Naive thymus-derived CD4-positive, alpha-beta T cell (primary cell): ENCODE measurements at regions not wholly inside any gene's neighbourhood (a gene's known extent, or its start where the extent isn't known, plus 50 kb on each side); places are given as distances from the start of the nearest gene placed in this dataset.

Source experiments
- ATAC-seq: fragments of 150-1000 bp; cut with Tn5 transposase; 2 replicates; pipeline ENCODE4 v1.10.0; 2021; ENCODE audit warnings: mild to moderate bottlenecking, moderate library complexity
- CTCF ChIA-PET: fragments of 350-600 bp; sonication (Branson Sonifier 250); formaldehyde crosslinking; loops from one replicate; lab custom pipeline; 2021; ENCODE audit warnings: antibody characterized with exemption; lab: Charles Lee
- POLR2A ChIA-PET: fragments of 350-600 bp; sonication (Branson Sonifier 250); formaldehyde crosslinking; loops from one replicate; lab custom pipeline; 2021; ENCODE audit warnings: antibody characterized with exemption, inconsistent platforms; lab: Charles Lee
- DNase-seq, 9 donors: peaks; one replicate each; pipeline versions ENCODE4 v3.0.0 to v3.0.0-alpha.2; 2020 to 2022; ENCODE audit warnings: mixed read lengths in 1 of 9
- H3K27ac ChIP-seq: one replicate; pipeline ENCODE4 v1.7.0; 2013; ENCODE audit warnings: mild to moderate bottlenecking, low read depth, low read length, moderate library complexity
- H3K27me3 ChIP-seq, 2 donors: one replicate each; pipeline ENCODE4 v1.7.0; 2013; ENCODE audit warnings: low read length in 2 of 2, mild to moderate bottlenecking in 2 of 2, moderate library complexity in 2 of 2; ENCODE audit not compliant: control insufficient read depth in 2 of 2, insufficient read depth in 2 of 2
- H3K36me3 ChIP-seq, 3 experiments: 1 replicate in 2 of 3; 2 replicates in 1 of 3; pipeline ENCODE4 v1.7.0; 2013; ENCODE audit warnings: low read length in 3 of 3, mild to moderate bottlenecking in 3 of 3, moderate library complexity in 1 of 3; ENCODE audit not compliant: insufficient read depth in 3 of 3, control insufficient read depth in 2 of 3
- H3K4me1 ChIP-seq, 2 donors: one replicate each; pipeline ENCODE4 v1.7.0; 2013; ENCODE audit warnings: low read length in 2 of 2, mild to moderate bottlenecking in 2 of 2, moderate library complexity in 1 of 2; ENCODE audit not compliant: control insufficient read depth in 2 of 2, insufficient read depth in 2 of 2
- H3K4me3 ChIP-seq: 2 replicates; pipeline ENCODE4 v1.7.0; 2013; ENCODE audit warnings: mild to moderate bottlenecking, low read length
- H3K9me3 ChIP-seq, 3 experiments: 1 replicate in 2 of 3; 2 replicates in 1 of 3; pipeline ENCODE4 v1.7.0; 2013; ENCODE audit warnings: low read length in 3 of 3; ENCODE audit not compliant: control insufficient read depth in 2 of 3
- H3K27ac Mint-ChIP-seq, 9 donors: one replicate each; pipeline ENCODE4 v1.8.0; 2020 to 2022; ENCODE audit warnings: mixed read lengths in 9 of 9, mild to moderate bottlenecking in 8 of 9, moderate library complexity in 5 of 9, inconsistent platforms in 2 of 9
- H3K27me3 Mint-ChIP-seq, 5 donors: one replicate each; pipeline ENCODE4 v1.8.0; 2021 to 2022; ENCODE audit warnings: mixed read lengths in 5 of 5, mild to moderate bottlenecking in 1 of 5
- H3K36me3 Mint-ChIP-seq, 5 donors: one replicate each; pipeline ENCODE4 v1.8.0; 2020 to 2022; ENCODE audit warnings: mixed read lengths in 5 of 5, mild to moderate bottlenecking in 3 of 5, inconsistent platforms in 1 of 5
- H3K4me1 Mint-ChIP-seq, 7 donors: one replicate each; pipeline ENCODE4 v1.8.0; 2020 to 2022; ENCODE audit warnings: mixed read lengths in 7 of 7, mild to moderate bottlenecking in 3 of 7, inconsistent platforms in 1 of 7
- H3K4me3 Mint-ChIP-seq, 10 donors: one replicate each; pipeline ENCODE4 v1.8.0; 2020 to 2022; ENCODE audit warnings: mild to moderate bottlenecking in 10 of 10, mixed read lengths in 10 of 10, moderate library complexity in 6 of 10, inconsistent platforms in 2 of 10
- H3K9me3 Mint-ChIP-seq, 11 donors: one replicate each; pipeline ENCODE4 v1.8.0; 2020 to 2022; ENCODE audit warnings: mixed read lengths in 11 of 11, mild to moderate bottlenecking in 4 of 11, inconsistent platforms in 1 of 11, moderate library complexity in 1 of 11
- intact Hi-C, 2 donors: fragments of 100-400 bp; cut with micrococcal nuclease; formaldehyde crosslinking; loops; one replicate each; pipeline ENCODE4 v1.15.1; 2023

DNA sequence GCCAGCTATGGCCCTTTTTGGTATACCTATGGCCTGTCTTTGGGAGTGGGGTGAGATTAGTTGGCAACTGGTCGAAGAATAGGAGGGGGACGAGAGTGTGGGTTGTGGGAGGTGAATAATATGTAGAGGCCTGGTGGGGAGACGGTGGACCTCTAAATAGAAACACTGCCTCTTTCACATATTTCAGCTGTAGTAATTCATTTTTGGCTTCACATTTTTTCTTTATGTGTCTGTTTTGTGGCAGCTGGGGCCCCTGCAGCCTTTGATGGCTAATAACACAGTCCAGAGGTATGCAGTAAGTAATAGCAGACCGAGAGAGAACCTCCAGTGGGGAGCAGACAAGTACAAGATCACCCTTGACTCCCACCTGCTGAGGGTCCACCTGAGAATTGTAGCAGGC, 75.9 kb downstream of the HLX start:
- ChIA-PET CTCF (no interaction called here), POLR2A (no interaction called here)
- H3K36me3 Mint-ChIP-seq, result no peaks in the 10 kb centered on the region
- H3K9me3 Mint-ChIP-seq, result peaks cover 0 to 8% (median 2%) of the 10 kb centered on the region in 11 donors
- no peak overlapping the region for H3K27ac ChIP-seq
- H3K4me3 Mint-ChIP-seq, result no peak overlapping the region
- peaks cover 0 to 2% (median 0%) of the 10 kb centered on the region in 7 donors for H3K4me1 Mint-ChIP-seq
- H3K4me1 ChIP-seq, result no peaks in the 10 kb centered on the region
- no peaks in the 10 kb centered on the region for H3K27me3 ChIP-seq
- peaks cover 0 to 6% (median 0%) of the 10 kb centered on the region in 3 experiments for H3K9me3 ChIP-seq
- no peak for DNase-seq
- H3K27ac Mint-ChIP-seq, result no peak overlapping the region
- peaks cover 0 to 14% (median 3%) of the 10 kb centered on the region in 5 donors for H3K27me3 Mint-ChIP-seq
- no peaks in the 10 kb centered on the region for H3K36me3 ChIP-seq
- intact Hi-C loops, result no loop called here
- H3K4me3 ChIP-seq, result no peak overlapping the region
- ATAC-seq, result no peak

DNA sequence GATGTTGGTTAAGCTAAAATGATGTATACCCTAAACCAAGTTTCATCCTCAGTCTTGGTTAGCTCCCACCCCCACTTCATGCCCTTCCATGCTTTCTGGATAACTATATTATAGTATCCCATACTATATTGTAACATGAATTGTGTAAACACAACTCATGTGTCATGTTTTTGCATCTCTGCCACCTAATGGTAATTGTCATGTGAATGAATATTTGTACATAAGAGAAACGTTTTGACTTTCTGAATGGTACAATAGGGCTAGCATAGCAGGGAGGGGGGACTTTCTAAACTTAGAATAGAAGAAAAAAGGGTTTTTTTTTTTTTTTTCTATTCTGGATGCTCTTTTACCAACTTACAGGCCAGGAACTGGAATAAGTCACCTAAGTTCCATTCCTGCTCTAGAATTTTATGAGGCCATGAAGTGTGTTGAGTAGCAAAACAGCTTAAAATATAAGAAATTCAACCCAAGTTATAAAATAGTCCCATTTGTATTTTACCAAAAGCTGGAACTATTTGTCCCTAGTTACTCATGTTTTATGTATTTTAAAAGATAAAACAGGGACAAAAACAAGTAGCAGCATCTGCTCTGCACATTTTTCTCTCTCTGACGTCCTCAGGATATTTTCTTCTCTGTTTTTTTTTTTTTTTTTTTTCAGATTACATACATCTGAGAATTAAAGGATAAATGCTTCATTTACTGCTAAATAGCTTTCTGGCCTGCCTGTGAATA, 77.4 kb downstream of the HLX start:
- ChIA-PET CTCF (no interaction called here), POLR2A (no interaction called here)
- H3K27ac Mint-ChIP-seq, result no peak overlapping the region

DNA sequence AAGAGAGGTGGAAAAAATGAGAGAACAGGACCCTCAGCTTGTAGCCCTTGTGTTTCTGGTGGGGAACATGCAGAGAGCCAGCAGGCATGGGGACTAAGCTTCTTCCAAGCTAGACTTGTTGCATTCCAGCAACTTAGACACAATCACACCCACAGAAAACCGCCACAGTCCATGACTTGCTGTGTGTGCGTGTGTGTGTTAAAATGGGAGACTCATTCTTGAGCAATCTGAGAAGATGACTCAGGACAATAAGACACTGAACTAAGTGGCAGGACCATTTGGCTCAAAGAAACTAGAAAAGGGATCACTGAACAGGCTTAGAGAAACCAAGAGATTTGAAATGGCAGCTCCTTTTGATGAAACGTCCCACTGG, 78.0 kb downstream of the HLX start:
- POLR2A ChIA-PET, result no interaction called here
- peak; percentile 60 for ATAC-seq
- Mint-ChIP-seq H3K27ac (no peak overlapping the region), H3K27me3 (peaks cover 0 to 14% (median 3%) of the 10 kb centered on the region in 5 donors), H3K4me3 (no peak overlapping the region), H3K9me3 (peaks cover 0 to 8% (median 0%) of the 10 kb centered on the region in 11 donors), H3K36me3 (no peaks in the 10 kb centered on the region), H3K4me1 (peaks cover 0 to 2% (median 0%) of the 10 kb centered on the region in 7 donors)
- intact Hi-C loops, result no loop called here
- Histone ChIP-seq H3K27ac (no peak overlapping the region), H3K27me3 (no peaks in the 10 kb centered on the region), H3K36me3 (no peaks in the 10 kb centered on the region), H3K4me3 (no peak overlapping the region), H3K4me1 (no peaks in the 10 kb centered on the region), H3K9me3 (no peaks in the 10 kb centered on the region)
- no peak for DNase-seq
- CTCF ChIA-PET, result no interaction called here

More for the DNA sequence above, 77.4 kb downstream of the HLX start:
- peaks cover 0 to 14% (median 3%) of the 10 kb centered on the region in 5 donors for H3K27me3 Mint-ChIP-seq
- Histone ChIP-seq H3K4me3 (no peak overlapping the region), H3K4me1 (no peaks in the 10 kb centered on the region), H3K27me3 (no peaks in the 10 kb centered on the region), H3K27ac (no peak overlapping the region), H3K9me3 (no peaks in the 10 kb centered on the region), H3K36me3 (no peaks in the 10 kb centered on the region)
- intact Hi-C loops, result no loop called here
- H3K4me1 Mint-ChIP-seq, result peaks cover 0 to 2% (median 0%) of the 10 kb centered on the region in 7 donors
- H3K36me3 Mint-ChIP-seq, result no peaks in the 10 kb centered on the region
- H3K9me3 Mint-ChIP-seq, result peaks cover 0 to 8% (median 0%) of the 10 kb centered on the region in 11 donors
- ATAC-seq (no peak), DNase-seq (no peak)
- H3K4me3 Mint-ChIP-seq, result no peak overlapping the region

DNA sequence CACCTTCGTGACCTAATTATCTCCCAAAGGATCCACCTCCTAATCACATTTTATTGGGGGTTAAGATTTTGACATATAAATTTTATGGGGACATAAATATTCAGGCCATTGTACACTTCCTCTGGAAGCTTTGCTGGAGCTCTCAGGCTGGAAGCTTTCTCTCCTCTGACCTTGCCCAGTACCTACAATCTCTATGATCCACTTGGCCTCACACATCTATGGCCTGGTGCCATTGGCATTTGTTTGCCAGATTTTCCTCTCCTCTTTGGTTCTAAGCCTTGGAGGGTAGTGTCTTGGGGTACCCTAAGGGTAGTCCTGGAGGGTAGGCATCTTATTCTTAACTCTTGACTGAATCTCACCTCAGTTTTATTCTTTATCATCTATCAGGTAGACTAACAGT, 79.0 kb downstream of the HLX start:
- Histone ChIP-seq H3K36me3 (no peaks in the 10 kb centered on the region), H3K27ac (no peak overlapping the region), H3K27me3 (no peaks in the 10 kb centered on the region), H3K4me1 (no peaks in the 10 kb centered on the region), H3K4me3 (no peak overlapping the region), H3K9me3 (no peaks in the 10 kb centered on the region)
- intact Hi-C loops, result no loop called here
- Mint-ChIP-seq H3K4me1 (peaks cover 0 to 2% (median 0%) of the 10 kb centered on the region in 7 donors), H3K27ac (no peak overlapping the region), H3K4me3 (no peak overlapping the region), H3K27me3 (peaks cover 0 to 9% (median 3%) of the 10 kb centered on the region in 5 donors), H3K9me3 (peaks cover 0 to 4% (median 0%) of the 10 kb centered on the region in 11 donors), H3K36me3 (no peaks in the 10 kb centered on the region)
- CTCF ChIA-PET, result no interaction called here
- DNase-seq (no peak), ATAC-seq (no peak)
- POLR2A ChIA-PET, result no interaction called here

DNA sequence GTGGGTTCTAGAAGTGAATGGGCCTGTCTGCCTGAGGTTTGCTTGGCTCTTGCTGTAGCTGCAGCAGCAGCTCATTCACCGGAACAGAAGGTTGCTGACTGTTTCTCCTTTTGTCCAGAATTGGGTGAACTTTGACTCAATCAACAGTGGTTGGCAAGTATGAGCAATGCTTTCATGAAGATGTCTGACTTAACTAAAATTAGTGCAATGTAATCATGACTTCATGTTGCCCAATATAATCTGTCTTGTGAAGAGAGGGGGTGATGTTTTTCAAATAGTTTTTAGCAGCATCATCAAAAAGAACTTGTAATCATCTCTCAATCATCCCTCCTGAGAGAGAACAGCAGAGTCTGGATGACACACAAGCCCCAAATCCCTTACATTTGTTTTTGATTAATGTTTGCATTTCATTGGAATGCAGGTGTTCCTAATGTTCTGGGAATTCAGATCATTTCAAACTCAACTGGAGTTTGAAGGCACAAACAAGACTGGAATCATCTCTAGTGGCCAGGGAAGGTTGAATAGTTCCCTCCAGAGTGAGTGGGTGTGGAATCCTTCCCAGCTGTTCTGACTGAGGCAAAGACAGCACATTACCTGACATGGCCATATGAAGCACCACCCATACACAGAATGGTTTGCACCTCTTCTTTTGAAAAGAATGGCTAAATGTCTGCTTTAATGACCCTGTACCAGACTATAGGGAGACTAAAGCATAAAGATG, 82.9 kb downstream of the HLX start:
- DNase-seq (no peak), ATAC-seq (peak; percentile 68)
- ChIA-PET POLR2A (no interaction called here), CTCF (no interaction called here)
- Mint-ChIP-seq H3K9me3 (peaks cover 0 to 19% (median 6%) of the 10 kb centered on the region in 11 donors), H3K4me1 (no peaks in the 10 kb centered on the region), H3K27me3 (peaks cover 0 to 12% (median 0%) of the 10 kb centered on the region in 5 donors), H3K36me3 (peaks cover 0 to 4% (median 0%) of the 10 kb centered on the region in 5 donors), H3K4me3 (no peak overlapping the region), H3K27ac (no peak overlapping the region)
- H3K9me3 ChIP-seq, result peaks cover 0 to 3% (median 0%) of the 10 kb centered on the region in 3 experiments
- no peak overlapping the region for H3K27ac ChIP-seq
- intact Hi-C loops, result no loop called here
- H3K4me3 ChIP-seq, result no peak overlapping the region
- H3K4me1 ChIP-seq, result no peaks in the 10 kb centered on the region
- H3K36me3 ChIP-seq, result no peaks in the 10 kb centered on the region
- no peaks in the 10 kb centered on the region for H3K27me3 ChIP-seq

DNA sequence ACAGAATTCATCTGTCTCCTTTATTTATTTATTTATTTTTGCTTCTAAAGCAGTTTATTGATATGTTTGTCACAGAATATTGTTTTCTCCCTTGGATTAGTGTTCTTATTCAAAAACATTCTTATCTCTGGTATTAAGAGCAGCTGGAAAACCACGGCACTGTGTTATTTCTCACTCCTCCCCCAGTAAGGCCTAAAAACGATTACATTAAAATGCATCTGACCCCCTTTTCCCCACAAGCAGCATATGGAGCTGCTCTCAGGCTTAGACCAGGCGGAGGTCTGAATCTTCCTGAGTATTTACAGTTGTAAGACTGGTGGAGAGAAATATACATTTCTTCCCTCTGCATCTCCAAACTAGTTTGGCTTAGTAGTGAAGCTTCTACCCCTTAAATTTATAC, 86.8 kb downstream of the HLX start:
- ChIA-PET CTCF (no interaction called here), POLR2A (no interaction called here)
- Histone ChIP-seq H3K36me3 (no peaks in the 10 kb centered on the region), H3K4me1 (no peaks in the 10 kb centered on the region), H3K27ac (no peak overlapping the region), H3K9me3 (peaks cover 0 to 3% (median 0%) of the 10 kb centered on the region in 3 experiments), H3K4me3 (no peak overlapping the region), H3K27me3 (no peaks in the 10 kb centered on the region)
- Mint-ChIP-seq H3K9me3 (peaks cover 0 to 19% (median 6%) of the 10 kb centered on the region in 11 donors), H3K27ac (no peak overlapping the region), H3K36me3 (peaks cover 0 to 4% (median 0%) of the 10 kb centered on the region in 5 donors), H3K4me1 (no peaks in the 10 kb centered on the region), H3K4me3 (no peak overlapping the region), H3K27me3 (peaks cover 0 to 9% (median 0%) of the 10 kb centered on the region in 5 donors)
- ATAC-seq (no peak), DNase-seq (no peak)
- intact Hi-C loops, result no loop called here
